ENCODE measurements at regions not wholly inside any gene's neighbourhood (a gene's known extent, or its start where the extent isn't known, plus 50 kb on each side); places are given as distances from the start of the nearest gene placed in this dataset.

DNA sequence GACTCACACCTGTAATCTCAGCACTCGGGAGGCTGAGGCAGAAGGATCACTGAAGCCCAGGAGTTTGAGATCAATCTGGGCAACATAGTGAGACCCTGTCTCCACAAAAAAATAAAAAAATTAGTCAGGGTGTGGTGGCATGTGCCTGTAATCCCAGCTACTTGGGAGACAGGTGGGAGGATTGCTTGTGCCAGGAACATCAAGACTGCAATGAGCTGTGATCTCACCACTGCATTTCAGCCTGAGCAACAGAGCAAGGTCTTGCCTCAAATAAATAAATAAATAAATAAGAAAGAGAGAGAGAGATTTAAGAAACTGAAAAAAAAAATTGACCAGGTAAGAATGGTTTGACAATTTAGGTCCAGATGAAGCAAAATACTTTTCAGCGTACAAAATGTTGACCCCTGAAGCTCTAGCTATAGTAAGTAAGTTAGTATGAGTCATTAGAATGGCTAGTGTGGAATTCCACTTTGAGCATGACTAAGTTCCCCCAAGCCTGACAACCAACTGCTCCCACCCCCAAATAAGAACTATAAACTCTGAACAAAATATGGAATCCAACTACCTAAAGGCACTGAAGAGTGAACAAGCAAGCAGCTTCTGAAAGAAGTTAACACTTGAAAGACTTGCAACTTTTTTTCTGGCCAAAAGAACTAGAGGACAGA, 217.8 kb upstream of the TLE4 start:
- ATAC-seq (replicated peaks in 1 of 4) (no peak), DNase-seq (no peak)
- peaks cover 0 to 6% (median 0%) of the 10 kb centered on the region in 3 donors for H3K9me3 Mint-ChIP-seq
- H3K4me3 Mint-ChIP-seq = no peak overlapping the region
- no peaks in the 10 kb centered on the region for H3K9me3 ChIP-seq
- H3K4me1 ChIP-seq (ENCODE audit: control insufficient read depth in 1 of 2, extremely low read depth in 1 of 2, insufficient read depth in 2 of 2, low read length in 2 of 2) = no peaks in the 10 kb centered on the region
- WGBS (ENCODE audit: insufficient coverage) = 100% methylated on average over 1 of the region's 2 CpGs
- peaks cover 0 to 6% of the 10 kb centered on the region in 2 donors for H3K27me3 Mint-ChIP-seq
- peaks cover 0 to 2% (median 0%) of the 10 kb centered on the region in 3 donors for H3K4me1 Mint-ChIP-seq
- no peak overlapping the region for H3K27ac ChIP-seq (ENCODE audit: low read length)
- POLR2A ChIA-PET = no interaction called here
- no peak overlapping the region for H3K27ac Mint-ChIP-seq
- no peaks in the 10 kb centered on the region for H3K27me3 ChIP-seq (replicated peaks in 1 of 2; ENCODE audit: control insufficient read depth in 2 of 2, extremely low read depth in 1 of 2, insufficient read depth in 2 of 2, low read length in 1 of 2)
- H3K4me3 ChIP-seq (ENCODE audit: control insufficient read depth in 1 of 2, extremely low read depth in 1 of 2, low read length in 1 of 2) = no peak overlapping the region
- no peaks in the 10 kb centered on the region for H3K36me3 Mint-ChIP-seq
- CTCF ChIA-PET = no interaction called here
- H3K36me3 ChIP-seq (ENCODE audit: control insufficient read depth in 2 of 2, extremely low read depth in 1 of 2, insufficient read depth in 1 of 2, low read length in 1 of 2) = no peaks in the 10 kb centered on the region

DNA sequence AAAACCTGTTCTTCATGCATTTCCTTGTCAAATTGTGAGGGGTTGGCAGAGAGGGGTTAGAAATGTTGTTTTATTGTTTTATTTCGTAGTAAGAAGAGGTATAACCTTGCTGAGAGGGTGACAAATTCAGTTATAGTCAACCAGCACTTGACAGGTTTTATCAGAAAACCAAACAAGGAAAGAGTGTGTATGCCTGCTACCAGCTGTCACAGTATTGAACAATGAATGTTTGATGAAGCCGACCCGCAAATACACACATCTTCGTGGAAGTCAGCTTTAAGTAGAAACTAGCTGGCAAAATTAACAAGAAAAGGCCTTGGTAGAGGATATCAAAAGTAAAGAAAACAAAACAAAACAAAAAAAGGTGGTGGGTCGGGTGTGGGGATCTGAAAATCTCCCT, 214.6 kb upstream of the TLE4 start:
- ATAC-seq (replicated peaks in 1 of 4) (no peak), DNase-seq (no peak)
- Histone ChIP-seq H3K4me3 (ENCODE audit: control insufficient read depth in 1 of 2, extremely low read depth in 1 of 2, low read length in 1 of 2) (no peak overlapping the region), H3K27ac (ENCODE audit: low read length) (no peak overlapping the region), H3K9me3 (no peaks in the 10 kb centered on the region), H3K36me3 (ENCODE audit: control insufficient read depth in 2 of 2, extremely low read depth in 1 of 2, insufficient read depth in 1 of 2, low read length in 1 of 2) (no peaks in the 10 kb centered on the region), H3K27me3 (replicated peaks in 1 of 2; ENCODE audit: control insufficient read depth in 2 of 2, extremely low read depth in 1 of 2, insufficient read depth in 2 of 2, low read length in 1 of 2) (peaks cover 0 to 6% of the 10 kb centered on the region in 2 experiments), H3K4me1 (ENCODE audit: control insufficient read depth in 1 of 2, extremely low read depth in 1 of 2, insufficient read depth in 2 of 2, low read length in 2 of 2) (no peaks in the 10 kb centered on the region)
- ChIA-PET CTCF (no interaction called here), POLR2A (interaction anchor here in 1 of 2 donors (0.6 kb wide), 1 partner anchor 987 kb away, joined by 3 read pairs; no protein-coding TSS in a partner anchor)
- Mint-ChIP-seq H3K27me3 (peaks cover 2 to 8% of the 10 kb centered on the region in 2 donors), H3K4me3 (no peak overlapping the region), H3K36me3 (no peaks in the 10 kb centered on the region), H3K4me1 (peaks cover 0 to 2% (median 0%) of the 10 kb centered on the region in 3 donors), H3K9me3 (no peaks in the 10 kb centered on the region), H3K27ac (no peak overlapping the region)
- WGBS (ENCODE audit: insufficient coverage) = 40% methylated on average over 1 of the region's 5 CpGs

DNA sequence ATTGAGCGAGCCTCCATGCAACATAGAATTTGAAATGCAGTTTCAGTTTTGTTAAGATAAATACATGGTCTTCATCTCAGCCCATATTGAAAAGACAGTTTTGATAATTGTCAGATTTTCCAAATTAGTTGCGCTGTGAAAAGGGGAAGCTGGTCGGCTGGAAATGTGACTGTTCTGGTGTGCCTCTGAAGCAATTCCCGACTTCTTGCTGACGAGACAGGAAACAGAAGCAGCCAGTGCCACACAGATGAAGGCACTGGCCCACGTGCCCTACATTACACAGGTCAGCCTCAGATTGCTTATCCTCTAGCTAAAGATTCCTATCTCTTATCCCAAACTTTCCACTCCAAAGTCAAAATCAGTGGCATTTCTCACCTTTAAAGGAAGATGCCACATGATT, 214.1 kb upstream of the TLE4 start:
- Histone ChIP-seq H3K36me3 (ENCODE audit: control insufficient read depth in 2 of 2, extremely low read depth in 1 of 2, insufficient read depth in 1 of 2, low read length in 1 of 2) (no peaks in the 10 kb centered on the region), H3K4me3 (ENCODE audit: control insufficient read depth in 1 of 2, extremely low read depth in 1 of 2, low read length in 1 of 2) (no peak overlapping the region), H3K4me1 (ENCODE audit: control insufficient read depth in 1 of 2, extremely low read depth in 1 of 2, insufficient read depth in 2 of 2, low read length in 2 of 2) (no peaks in the 10 kb centered on the region), H3K9me3 (no peaks in the 10 kb centered on the region), H3K27me3 (replicated peaks in 1 of 2; ENCODE audit: control insufficient read depth in 2 of 2, extremely low read depth in 1 of 2, insufficient read depth in 2 of 2, low read length in 1 of 2) (peaks cover 0 to 8% of the 10 kb centered on the region in 2 experiments), H3K27ac (ENCODE audit: low read length) (no peak overlapping the region)
- H3K27me3 Mint-ChIP-seq = peaks cover 2 to 8% of the 10 kb centered on the region in 2 donors
- CTCF ChIA-PET = no interaction called here
- no peak for DNase-seq
- no peak overlapping the region for H3K27ac Mint-ChIP-seq
- POLR2A ChIA-PET = no interaction called here
- ATAC-seq (replicated peaks in 1 of 4) = no peak
- H3K4me3 Mint-ChIP-seq = no peak overlapping the region
- peaks cover 0 to 2% (median 0%) of the 10 kb centered on the region in 3 donors for H3K4me1 Mint-ChIP-seq
- H3K36me3 Mint-ChIP-seq = no peaks in the 10 kb centered on the region
- no peaks in the 10 kb centered on the region for H3K9me3 Mint-ChIP-seq
- WGBS (ENCODE audit: insufficient coverage) = 25% methylated on average over 5 of the region's 6 CpGs

DNA sequence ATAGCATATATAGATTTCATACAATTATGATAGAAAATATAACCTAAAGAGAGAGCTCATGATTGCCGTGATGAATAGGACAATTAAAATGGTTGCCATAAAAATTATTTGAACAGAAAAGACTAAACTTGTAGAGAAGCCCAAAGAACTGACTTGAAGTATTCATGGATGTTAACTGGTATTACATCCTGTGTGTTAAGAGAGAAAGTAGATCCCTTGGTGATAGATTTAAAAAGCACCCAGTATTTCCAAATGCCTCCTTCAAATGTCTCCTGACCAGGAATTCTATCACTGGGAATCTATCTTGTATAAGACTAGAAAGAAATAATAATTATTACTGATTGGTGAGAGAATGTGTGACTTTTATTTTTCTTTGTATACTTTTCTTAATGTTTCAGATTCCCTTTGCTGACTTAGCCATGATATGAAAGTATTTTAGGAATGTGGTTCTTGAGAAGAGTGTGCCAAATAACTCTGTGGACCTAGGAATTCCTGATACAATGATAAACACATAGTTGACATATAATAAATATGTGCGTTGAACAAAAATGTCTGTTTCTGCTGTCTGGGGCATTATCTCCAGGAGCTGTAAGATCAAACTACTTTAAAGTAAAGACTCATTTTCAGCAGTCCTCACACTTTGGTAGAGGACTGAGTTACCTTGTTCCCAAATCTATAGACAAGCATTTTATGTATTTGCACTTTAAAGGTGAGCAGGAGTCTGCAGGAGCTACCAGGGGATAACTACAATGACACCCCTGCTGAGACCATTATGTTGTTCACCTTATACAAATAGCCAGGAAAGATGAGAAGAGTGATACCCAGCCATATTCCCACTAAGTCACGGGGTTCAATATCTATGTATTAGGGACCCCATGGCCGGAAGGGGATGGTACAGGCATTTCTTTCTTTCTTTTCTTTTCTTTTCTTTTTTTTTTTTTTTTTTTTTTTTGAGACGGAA, 211.1 kb upstream of the TLE4 start:
- H3K4me3 Mint-ChIP-seq = no peak overlapping the region
- WGBS (ENCODE audit: insufficient coverage) = no CpG with 5 or more reads among the region's 5 CpGs
- Histone ChIP-seq H3K36me3 (ENCODE audit: control insufficient read depth in 2 of 2, extremely low read depth in 1 of 2, insufficient read depth in 1 of 2, low read length in 1 of 2) (no peaks in the 10 kb centered on the region), H3K4me1 (ENCODE audit: control insufficient read depth in 1 of 2, extremely low read depth in 1 of 2, insufficient read depth in 2 of 2, low read length in 2 of 2) (no peaks in the 10 kb centered on the region), H3K4me3 (ENCODE audit: control insufficient read depth in 1 of 2, extremely low read depth in 1 of 2, low read length in 1 of 2) (no peak overlapping the region), H3K9me3 (no peaks in the 10 kb centered on the region), H3K27me3 (replicated peaks in 1 of 2; ENCODE audit: control insufficient read depth in 2 of 2, extremely low read depth in 1 of 2, insufficient read depth in 2 of 2, low read length in 1 of 2) (peaks cover 0 to 8% of the 10 kb centered on the region in 2 experiments), H3K27ac (ENCODE audit: low read length) (no peak overlapping the region)
- H3K27ac Mint-ChIP-seq = no peak overlapping the region
- ATAC-seq (replicated peaks in 1 of 4) = no peak
- DNase-seq = no peak
- POLR2A ChIA-PET = interaction anchor here in 1 of 2 donors (0.7 kb wide), 1 partner anchor 828 kb away, joined by 8 read pairs; no protein-coding TSS in a partner anchor
- no peaks in the 10 kb centered on the region for H3K36me3 Mint-ChIP-seq
- H3K9me3 Mint-ChIP-seq = no peaks in the 10 kb centered on the region
- peaks cover 2 to 8% of the 10 kb centered on the region in 2 donors for H3K27me3 Mint-ChIP-seq
- CTCF ChIA-PET = no interaction called here
- H3K4me1 Mint-ChIP-seq = peaks cover 0 to 2% (median 0%) of the 10 kb centered on the region in 3 donors

DNA sequence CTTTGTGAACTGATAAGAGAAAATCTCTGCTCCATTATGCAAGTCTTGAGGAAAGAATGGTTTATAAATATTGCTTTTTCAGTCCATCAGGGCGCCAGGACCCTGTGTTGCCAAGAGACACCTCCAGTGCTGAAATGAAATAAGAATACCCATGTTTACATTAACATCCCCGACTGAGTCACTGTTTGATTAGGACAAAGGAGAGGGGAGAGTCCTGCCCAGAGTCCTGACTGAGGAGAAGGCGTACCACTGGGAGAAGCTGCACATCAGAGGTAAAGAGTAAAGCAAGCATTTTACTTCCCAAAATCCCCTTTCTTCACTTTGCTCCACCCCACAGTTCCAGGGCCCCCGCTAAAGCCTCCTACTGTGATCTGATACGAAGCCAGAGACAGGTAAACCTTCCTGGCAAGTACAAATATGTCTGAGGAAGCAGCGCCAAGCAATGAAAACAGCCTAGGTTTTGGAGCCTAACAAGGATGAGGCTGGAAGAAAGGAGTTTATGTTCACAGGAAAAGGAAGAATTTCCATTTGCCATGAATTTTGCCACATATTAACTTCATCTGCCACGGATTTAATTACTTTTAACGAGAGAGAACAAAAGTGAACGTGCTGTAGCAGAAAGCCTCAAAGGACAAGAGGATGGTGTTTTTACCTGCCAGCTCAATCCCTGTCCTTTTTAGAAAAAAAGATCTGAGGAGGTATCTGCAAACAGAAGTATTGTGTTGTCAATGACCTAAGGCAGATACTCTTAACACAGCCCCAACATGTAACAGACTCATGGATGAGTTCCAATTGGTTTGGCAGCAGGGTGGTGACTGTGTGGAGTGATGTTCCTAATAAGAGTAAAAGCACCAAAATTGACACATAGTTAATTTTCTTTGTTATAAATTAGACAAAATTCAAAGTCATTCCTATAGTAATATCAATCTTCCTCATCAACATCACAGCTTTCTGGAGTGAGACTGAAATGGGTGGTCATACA, 209.4 kb upstream of the TLE4 start:
- DNase-seq (no peak), ATAC-seq (replicated peaks in 1 of 4) (no peak)
- Mint-ChIP-seq H3K4me1 (peaks cover 0 to 2% (median 0%) of the 10 kb centered on the region in 3 donors), H3K9me3 (no peaks in the 10 kb centered on the region), H3K36me3 (no peaks in the 10 kb centered on the region), H3K27me3 (peaks cover 2 to 8% of the 10 kb centered on the region in 2 donors), H3K4me3 (no peak overlapping the region), H3K27ac (no peak overlapping the region)
- H3K27me3 ChIP-seq (replicated peaks in 1 of 2; ENCODE audit: control insufficient read depth in 2 of 2, extremely low read depth in 1 of 2, insufficient read depth in 2 of 2, low read length in 1 of 2) = peaks cover 0 to 8% of the 10 kb centered on the region in 2 experiments
- POLR2A ChIA-PET = no interaction called here
- H3K9me3 ChIP-seq = no peaks in the 10 kb centered on the region
- no peak overlapping the region for H3K4me3 ChIP-seq (ENCODE audit: control insufficient read depth in 1 of 2, extremely low read depth in 1 of 2, low read length in 1 of 2)
- H3K4me1 ChIP-seq (ENCODE audit: control insufficient read depth in 1 of 2, extremely low read depth in 1 of 2, insufficient read depth in 2 of 2, low read length in 2 of 2) = no peaks in the 10 kb centered on the region
- CTCF ChIA-PET = interaction anchor here in 1 of 2 donors (0.5 kb wide), 1 partner anchor 743 kb away, joined by 8 read pairs; no protein-coding TSS in a partner anchor
- 83% methylated on average over 2 of the region's 9 CpGs for WGBS (ENCODE audit: insufficient coverage)
- no peak overlapping the region for H3K27ac ChIP-seq (ENCODE audit: low read length)
- no peaks in the 10 kb centered on the region for H3K36me3 ChIP-seq (ENCODE audit: control insufficient read depth in 2 of 2, extremely low read depth in 1 of 2, insufficient read depth in 1 of 2, low read length in 1 of 2)

DNA sequence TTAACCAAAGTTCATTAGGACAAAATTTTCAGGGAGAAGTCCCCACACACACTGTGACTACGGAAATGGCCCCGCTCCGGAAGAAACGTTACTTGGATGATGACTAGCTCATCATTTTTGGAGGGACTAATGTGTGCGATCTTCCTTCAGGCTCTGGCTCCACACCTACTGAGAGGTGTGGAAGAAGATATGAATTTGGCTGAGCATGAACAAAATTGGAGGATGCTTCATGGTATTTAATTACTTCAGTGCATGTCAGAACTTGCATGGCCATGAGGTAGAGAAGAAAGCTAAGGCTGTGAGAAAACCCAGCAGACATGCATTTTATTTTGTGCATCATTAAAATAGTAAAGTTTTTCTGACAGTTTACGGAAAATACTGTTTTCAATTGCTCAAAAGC, 202.1 kb upstream of the TLE4 start:
- peaks cover 0 to 4% of the 10 kb centered on the region in 2 donors for H3K27me3 Mint-ChIP-seq
- Histone ChIP-seq H3K27me3 (replicated peaks in 1 of 2; ENCODE audit: control insufficient read depth in 2 of 2, extremely low read depth in 1 of 2, insufficient read depth in 2 of 2, low read length in 1 of 2) (no peaks in the 10 kb centered on the region), H3K4me1 (ENCODE audit: control insufficient read depth in 1 of 2, extremely low read depth in 1 of 2, insufficient read depth in 2 of 2, low read length in 2 of 2) (no peaks in the 10 kb centered on the region), H3K36me3 (ENCODE audit: control insufficient read depth in 2 of 2, extremely low read depth in 1 of 2, insufficient read depth in 1 of 2, low read length in 1 of 2) (no peaks in the 10 kb centered on the region), H3K9me3 (no peaks in the 10 kb centered on the region), H3K4me3 (ENCODE audit: control insufficient read depth in 1 of 2, extremely low read depth in 1 of 2, low read length in 1 of 2) (no peak overlapping the region), H3K27ac (ENCODE audit: low read length) (no peak overlapping the region)
- DNase-seq (no peak), ATAC-seq (replicated peaks in 1 of 4) (no peak)
- no peak overlapping the region for H3K27ac Mint-ChIP-seq
- ChIA-PET POLR2A (no interaction called here), CTCF (no interaction called here)
- no peak overlapping the region for H3K4me3 Mint-ChIP-seq
- H3K9me3 Mint-ChIP-seq = no peaks in the 10 kb centered on the region
- H3K36me3 Mint-ChIP-seq = no peaks in the 10 kb centered on the region
- 97% methylated on average over 4 of the region's 6 CpGs for WGBS (ENCODE audit: insufficient coverage)
- H3K4me1 Mint-ChIP-seq = no peaks in the 10 kb centered on the region

All from T-cell (primary cell).